Stimulated activated CD8-positive, alpha-beta memory T cell treated with anti-CD3 and anti-CD28 coated beads, Interleukin-7, amount 100 ng/mL, for 48 hours (primary cell): ENCODE measurements at regions not wholly inside any gene's neighbourhood (a gene's known extent, or its start where the extent isn't known, plus 50 kb on each side); places are given as distances from the start of the nearest gene placed in this dataset.
"Not testable (repeated sequence)": the region's sequence is repeated elsewhere in the genome, so short reads cannot be mapped to it uniquely, and the experiment has no call there.

Experiments used
- DNase-seq, 2 donors: peaks; one replicate each; pipeline ENCODE4 v3.0.0-alpha.2; 2020; ENCODE audit warnings: low read depth in 1 of 2; ENCODE audit errors: extremely low read depth in 1 of 2

DNA sequence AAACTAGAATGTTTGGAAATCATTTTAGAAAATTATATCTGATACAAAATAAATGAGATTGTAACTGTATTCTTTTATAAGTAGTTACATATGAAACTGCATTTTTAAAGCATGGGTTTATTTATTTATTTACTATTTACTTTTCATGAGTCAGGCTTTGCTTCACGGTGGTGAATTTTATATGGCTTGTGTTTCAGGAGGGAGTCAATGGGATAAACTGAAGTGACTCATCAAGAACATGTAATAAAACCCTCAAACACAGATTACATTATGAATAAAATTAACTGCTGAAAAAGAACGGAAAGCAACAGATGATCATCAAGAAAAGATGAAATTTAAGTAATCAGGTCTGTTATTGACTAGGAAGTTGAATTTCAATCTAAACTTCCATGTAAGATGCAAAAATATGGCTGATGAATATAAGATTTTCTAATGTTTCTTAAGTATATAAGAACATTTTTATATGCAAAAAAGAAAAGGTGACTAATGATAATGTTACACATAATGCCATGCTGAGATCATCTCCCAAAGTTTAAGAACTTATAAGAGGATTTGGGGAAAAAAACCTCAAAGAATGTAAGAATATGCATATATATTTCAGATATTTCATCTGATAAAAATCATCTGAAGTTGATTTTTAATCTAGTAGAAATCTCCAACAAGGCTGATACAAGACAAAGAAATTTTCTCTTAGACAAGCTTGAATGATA, 383.6 kb downstream of the SLITRK1 start:
- no peak for DNase-seq

DNA sequence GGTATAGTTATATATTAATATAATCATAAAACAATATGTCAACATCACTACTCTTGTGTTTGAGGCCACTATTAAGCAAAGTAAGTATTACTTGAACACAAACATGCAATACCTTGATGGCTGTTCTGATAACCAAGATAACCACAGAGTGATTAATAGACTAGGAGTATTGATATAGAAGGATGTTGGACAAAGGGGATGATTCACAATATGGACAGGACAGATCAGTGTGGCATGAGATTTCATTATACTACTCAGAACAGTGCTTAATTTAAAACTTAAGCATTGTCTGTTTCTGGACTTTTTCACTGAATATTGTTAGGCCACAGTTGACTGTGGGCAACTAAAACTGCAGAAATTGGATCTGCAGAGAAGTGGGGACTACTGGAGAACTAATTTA, 384.2 kb downstream of the SLITRK1 start:
- DNase-seq = no peak

DNA sequence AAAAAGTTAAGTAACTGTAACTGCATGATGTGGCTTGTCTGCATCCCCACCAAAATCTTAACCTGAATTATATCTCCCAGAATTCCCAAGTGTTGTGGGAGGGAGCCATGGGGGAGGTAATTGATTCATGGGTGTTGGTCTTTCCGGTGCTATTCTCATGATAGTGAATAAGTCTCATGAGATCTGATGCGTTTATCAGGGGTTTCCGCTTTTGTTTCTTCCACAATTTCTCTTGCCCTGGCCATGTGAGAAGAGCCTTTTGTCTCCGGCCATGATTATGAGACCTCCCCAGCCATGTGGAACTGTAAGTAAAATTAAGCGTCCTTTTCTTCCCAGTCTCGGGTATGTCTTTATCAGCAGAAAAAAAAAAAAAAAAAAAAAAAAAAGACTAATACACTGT, 385.8 kb downstream of the SLITRK1 start:
- DNase-seq = no peak

DNA sequence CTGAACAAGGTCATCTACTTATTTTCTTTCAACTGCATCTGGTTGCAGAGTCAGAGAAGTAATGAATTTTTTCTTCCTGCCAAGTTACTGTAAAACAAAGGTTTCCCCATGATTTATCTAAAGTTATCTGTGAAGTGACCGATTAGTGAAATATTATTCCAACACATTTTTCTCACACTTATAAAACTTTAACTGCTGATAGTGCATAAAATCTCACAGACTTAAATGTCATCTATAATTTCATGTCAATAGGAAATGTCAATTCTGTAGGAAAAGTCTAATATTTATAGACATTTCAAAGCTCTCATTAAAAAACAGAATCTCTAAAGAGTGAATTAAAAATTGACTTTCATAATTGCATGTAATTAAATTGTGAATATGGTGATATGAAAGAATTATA, 397.2 kb downstream of the SLITRK1 start:
- DNase-seq = no peak

DNA sequence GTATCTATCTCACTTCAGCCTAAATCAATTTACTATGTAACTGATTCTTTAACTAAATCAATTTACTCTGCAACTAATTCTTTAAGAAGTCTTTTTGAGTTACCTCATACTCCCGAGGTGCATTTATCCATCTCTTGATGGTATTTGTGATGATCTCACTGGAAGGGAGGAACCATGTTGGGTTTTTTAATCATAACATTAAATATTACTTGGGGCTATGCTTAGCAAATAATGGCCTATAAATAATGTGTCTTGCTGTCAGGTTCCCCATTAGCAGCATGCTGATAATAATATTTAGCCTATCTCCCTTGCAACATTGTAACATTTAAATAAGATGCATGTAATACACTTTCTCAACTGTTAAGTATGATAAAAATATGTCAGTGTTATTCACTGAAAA, 411.3 kb downstream of the SLITRK1 start:
- no peak for DNase-seq

DNA sequence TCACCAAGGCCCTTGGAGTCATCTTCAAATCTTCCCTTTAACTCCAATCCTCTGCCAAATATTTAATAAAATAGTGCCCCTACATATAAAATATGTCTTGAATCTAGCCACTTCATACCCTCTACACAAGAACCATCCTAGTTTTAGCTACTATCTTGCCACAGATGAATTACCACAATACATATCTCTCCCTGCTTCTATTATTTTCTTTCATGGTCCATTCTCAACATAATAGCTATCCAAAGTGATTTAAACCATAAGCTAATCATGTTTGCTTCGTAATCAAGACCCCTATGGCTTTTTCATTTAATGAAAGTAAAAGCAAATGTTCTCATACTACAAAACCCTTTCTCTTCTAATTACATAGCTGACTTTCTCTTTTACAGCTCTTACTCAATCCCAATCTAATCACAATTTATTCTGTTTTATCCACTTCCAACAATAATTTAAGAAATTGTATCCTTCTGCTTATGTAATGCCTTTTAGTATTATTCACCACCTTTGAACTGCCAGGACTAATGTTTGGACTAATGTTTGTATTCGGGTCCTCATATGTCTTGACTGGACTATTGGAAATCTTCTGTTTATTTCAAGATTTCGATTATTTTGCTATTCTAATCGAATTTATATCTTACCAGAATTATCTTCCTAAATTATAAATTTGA, 412.0 kb downstream of the SLITRK1 start:
- DNase-seq = no peak

DNA sequence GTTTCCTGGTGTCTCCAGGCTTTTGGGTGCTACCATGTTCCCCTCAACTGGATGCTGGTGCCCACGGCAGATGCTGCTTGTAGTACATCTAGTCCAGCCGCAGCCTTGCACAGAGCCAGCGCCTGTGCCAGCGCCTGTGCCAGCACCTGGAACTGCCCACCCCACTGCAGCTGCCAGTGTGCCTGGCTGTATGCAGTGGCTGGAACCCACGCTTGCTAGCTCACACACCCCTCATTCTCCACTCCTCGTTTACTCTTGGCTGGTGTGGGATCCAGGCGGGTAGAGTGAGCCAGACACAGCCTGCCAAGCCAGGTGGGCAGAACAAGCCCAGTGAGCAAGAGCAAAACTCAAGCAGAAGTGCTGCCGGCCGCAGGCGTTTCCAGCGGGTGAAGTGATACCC, 428.6 kb downstream of the SLITRK1 start:
- DNase-seq = no peak

DNA sequence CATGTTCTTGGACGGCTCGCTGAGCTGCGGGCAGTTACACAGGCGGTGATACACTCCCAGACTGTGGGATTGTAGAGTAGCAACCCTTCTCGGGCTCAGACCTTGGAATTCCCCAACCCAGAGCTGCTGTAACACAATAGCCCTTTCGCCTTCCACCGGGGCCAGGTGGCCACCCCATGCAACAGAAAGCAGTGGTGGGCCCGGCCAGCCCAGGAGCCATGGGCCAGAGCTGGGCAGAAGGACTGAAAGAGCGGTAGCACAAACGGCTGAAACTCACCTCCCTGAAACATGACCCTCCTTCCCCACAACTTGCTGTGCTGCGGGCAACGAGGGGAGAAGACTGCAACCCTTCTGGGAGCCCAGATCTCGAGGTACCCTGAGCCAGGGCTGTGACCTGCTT, 429.0 kb downstream of the SLITRK1 start:
- DNase-seq = no peak

DNA sequence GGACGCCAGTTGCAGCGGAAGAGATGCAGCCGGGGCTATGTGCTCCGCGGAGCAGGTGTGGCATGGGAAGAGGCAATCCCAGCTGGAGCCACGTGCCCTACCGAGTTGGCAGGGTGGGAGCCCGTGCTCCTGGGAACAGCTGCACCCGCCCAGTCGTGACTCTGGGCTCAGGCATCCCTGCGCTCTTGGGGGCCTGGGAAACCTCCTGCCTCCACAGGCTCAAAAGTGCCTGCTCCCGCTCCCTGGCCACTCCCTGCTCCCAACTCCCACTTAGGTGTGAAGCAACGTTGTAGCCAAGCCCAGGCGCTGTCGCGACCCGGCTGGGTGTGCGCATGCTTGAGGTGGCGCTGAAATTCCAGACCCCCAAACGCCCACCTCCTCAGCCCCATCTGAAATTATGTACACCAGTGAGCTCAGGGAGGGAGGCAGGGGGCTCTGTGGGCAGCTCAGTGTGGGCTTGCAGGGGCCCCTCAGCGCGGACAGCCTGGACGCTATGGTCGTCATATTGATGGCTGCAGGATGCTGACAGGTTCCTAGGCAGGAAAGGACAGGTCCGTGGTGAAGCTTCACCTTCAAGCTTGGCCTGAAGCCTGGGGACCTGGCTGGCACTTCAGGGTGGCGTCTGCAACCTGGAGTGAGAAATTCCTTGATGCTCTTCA, 429.9 kb downstream of the SLITRK1 start:
- no peak for DNase-seq

DNA sequence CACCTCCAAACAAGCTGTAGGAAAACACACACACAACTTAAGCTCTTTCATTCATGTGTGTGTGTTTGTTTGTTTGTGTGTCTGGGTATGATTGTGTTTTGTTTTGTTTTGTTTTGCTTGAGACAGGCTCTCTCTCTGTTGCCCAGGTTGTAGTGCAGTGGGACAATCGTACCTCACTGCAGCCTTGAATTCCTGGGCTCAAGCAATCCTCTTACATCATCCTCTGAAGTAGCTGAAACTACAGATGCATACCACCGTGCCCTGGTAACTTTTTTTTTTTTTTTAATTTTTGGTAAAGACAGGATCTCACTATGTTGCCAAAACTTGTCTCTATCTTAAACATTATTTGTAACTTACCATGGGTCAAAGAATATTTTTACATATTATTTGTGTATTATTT, 431.7 kb downstream of the SLITRK1 start:
- DNase-seq = no peak

DNA sequence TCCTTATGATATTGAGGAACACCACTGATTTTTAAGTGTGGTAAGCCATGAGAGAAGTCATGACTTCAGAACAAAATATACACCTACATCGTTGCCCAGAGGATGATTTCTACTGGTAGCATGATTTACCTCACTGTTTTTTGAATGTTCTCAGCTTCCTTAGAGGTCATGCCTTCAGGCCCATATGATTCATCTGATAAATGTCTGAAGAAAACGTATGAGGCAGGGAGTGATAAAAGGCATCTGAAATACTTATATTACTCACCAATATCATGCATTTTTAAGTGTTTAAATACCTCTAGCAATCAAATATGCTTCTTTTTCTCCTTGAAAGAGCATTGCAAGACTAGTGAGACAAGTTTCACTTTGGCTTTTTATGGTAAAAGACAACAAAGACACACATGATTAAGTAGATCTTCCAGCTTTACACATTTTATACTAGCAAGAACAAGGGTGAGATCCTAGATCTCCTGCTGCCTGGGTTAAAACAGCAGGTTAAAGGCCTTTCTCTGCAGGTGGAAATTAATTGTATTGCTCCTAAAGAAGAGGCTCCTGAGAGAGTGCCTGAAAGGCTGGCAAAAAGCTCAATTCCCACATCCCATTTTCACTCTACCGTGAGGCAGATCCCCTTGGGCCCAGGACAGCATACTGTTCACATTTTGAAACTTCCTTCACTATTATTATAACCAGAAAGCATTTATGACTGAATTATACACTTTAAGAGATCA, 432.4 kb downstream of the SLITRK1 start:
- no peak for DNase-seq

DNA sequence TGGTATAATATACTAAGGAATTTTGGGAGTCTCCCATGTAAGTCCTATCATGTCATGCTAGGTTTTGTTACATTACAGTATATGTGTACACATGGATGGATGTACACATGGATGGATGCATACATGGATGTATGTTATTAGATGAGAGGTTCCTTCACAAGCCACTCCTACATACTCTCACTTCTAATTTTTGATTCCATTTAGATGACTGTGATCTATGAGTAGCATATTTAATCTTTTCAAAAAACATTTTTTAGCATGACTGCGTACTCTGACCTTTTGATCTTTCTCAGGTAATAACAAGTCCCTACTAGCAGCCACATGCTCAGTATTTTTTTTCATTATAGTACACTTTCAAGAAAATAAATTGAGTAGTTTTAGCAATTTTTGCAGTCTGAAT, 441.8 kb downstream of the SLITRK1 start:
- DNase-seq = no peak

DNA sequence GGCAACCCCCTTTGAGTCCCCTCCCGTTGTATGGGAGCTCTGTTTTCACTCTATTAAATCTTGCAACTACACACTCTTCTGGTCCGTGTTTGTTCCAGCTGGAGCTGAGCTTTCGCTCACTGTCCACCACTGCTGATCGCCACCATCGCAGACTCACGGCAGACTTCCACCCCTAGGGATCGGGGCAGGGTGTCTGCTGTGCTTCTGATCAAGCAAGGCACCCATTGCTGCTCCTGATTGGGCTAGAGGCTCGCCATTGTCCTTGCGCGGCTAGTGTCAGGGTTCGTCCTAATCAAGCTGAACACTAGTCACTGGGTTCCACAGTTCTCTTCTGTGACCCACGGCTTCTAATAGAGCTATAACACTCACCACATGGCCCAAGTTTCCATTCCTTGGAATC, 442.8 kb downstream of the SLITRK1 start:
- not testable (repeated sequence) for DNase-seq

DNA sequence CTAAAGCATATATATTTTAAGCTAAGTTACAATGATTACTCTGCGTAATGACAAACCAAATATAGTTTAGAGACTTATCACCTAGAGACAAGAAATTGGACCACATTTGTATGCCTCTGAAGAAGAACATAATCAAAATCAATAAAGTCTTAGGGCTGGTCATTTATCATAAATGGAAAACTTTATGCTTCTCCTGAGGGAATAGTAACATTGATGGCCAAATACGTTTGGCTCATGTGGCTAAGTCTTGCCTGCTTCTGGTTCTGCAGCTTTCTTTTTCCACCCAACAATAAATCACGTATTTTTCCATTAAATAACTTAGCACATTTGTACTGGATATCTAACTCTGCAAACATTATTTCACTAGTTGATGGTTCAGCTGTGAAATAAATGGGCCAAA, 458.4 kb downstream of the SLITRK1 start:
- DNase-seq = no peak

DNA sequence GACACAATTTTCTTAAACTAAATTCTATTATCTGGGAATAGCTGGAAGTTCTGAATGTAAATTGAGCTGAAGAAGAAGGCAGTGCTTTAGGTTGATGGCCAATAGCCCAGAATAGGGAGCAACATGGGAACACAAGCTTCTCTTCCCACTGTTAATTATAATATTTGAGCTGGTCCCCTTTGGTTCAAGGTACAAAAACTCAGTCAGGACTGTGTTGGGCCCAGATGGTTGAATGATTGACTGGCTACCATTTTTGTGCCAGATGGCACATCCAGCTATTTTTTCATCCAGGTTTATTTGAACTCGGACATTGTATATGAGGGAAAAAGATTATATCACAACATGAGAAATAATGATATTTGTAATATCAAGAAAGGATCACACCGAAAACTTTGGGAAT, 458.9 kb downstream of the SLITRK1 start:
- DNase-seq = no peak

DNA sequence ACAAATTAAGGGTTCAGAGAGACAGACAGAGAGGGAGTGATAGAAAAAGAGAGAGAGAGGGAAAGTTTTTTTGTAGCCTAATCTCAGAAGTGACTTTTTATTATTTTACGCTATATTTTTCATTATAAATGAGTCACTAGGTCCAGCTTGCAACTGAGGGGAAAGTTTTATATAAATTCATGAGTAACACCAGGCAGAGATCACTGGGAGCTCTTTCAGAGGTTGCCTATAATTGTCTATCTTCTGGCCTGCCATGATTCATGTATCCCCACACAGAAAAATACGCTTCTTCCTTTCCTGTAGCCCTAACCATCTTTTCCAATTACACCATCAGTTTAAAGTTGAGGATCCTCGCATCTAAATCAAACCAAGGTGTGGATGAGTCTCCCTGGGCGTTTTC, 467.9 kb downstream of the SLITRK1 start:
- no peak for DNase-seq

DNA sequence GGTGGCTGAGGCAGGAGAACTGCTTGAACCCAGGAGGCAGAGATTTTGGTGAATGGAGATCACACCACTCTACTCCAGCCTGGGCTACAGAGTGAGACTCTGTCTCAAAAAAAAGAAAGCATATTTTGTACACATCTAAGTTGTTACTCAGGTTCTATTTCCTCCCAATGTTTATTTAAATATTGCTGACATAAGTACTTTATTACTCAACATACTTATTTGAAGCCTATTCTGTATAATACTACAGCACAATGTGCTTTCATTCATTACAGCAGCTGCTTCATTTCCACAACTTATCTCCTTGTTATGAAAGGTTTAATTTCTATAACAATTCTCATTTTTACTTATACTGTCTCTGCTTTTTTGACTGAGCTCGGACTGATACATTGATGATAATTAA, 495.7 kb downstream of the SLITRK1 start:
- DNase-seq = no peak

DNA sequence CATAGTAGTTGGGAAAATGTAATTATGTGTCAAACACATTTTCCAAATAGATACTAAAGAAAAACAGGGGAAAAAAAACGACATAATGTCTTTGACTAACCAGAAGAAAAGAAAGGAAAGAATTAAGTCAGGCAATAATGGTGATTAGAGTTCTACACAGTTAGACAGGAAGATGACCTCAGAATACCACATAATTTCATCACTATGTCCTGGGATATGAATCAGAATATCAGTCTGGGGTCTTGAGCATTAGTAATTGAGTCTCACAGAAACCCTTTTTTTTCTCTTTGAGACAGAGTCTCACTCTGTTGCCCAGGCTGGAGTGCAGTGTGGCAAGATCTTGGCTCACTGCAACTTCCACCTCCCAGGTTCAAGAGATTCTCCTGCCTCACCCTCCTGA, 503.4 kb downstream of the SLITRK1 start:
- DNase-seq = no peak

DNA sequence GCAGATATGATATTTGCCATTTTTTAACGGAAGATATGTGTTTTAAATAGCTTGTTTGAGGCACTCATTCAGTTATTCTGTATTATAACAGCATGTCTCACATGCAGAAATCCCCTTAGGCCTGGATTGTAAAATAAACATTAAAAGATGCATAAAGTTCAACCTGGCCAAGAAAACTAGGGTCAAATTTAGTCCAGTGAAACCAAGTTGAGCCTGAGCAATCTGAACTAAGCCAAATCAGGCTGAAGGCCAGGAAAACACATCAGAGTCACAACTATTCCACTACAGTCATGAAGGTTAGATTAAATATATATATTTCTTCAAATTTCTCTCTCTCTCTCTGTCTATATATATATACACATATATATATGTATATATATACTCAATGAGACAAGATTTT, 504.8 kb downstream of the SLITRK1 start:
- no peak for DNase-seq

DNA sequence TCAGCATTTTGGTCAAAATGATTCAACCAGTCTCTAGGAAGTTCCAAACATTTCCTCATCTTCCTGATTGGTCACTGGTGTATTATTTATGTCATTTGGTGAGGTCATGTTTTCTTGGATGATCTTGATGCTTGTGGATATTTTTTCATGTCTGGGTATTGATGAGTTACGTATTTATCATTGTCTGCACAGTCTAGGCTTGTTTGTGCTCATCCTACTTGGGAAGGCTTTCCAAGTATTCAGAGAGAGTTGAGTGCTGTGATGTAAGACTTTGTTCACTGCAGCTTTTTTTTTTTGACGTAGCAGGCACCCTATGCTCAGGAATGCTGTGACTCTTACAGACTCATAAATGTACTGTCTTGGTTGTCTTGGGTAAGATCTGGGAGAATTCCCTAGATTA, 509.5 kb downstream of the SLITRK1 start:
- no peak for DNase-seq

DNA sequence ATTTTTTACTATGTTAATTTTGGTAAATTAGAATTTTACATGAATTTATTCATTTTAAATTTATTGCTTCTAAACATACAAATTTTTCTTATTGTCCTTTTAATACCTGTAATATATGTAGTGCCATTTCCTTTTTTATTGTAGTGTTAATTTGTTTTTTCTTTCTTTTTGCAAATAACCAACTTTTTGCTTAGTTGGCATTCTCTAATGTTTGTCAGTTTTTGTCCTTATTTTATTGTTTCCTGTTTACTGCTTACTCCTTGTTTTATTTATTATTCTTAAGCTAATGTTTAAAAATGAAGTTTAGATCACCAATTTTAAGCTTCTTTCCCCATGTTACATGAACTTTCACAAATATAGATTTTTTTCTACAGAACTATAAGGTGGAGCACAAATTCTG, 516.6 kb downstream of the SLITRK1 start:
- DNase-seq = no peak

DNA sequence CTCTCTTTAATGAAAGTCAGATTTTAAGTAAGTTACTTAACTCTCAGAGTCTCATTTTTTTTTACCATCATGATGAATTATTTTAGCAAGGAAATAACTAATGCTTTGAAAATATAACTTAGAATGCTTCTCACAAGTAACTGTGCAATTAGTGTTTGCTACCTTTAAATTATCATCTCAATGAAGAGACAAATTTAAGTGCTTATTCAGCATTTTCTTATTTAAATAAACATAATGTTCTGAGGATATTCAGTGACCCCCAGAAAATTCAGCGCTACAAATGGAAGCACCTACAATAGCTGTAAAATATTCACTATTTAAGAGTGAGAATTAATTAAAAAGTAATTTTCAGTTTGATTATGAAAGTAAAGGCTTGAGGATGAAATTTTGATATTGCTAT, 527.2 kb downstream of the SLITRK1 start:
- DNase-seq = no peak
